Heart left ventricle (tissue), 13 donors: ENCODE measurements at regions not wholly inside any gene's neighbourhood (a gene's known extent, or its start where the extent isn't known, plus 50 kb on each side); places are given as distances from the start of the nearest gene placed in this dataset.

Experiments used
- POLR2A ChIP-seq, 2 donors: fragments of 450-650 bp; IDR thresholded peaks; one replicate each; pipeline ENCODE4 v1.6.1; 2017; ENCODE audit warnings: antibody characterized with exemption in 2 of 2, mild to moderate bottlenecking in 2 of 2, moderate library complexity in 2 of 2
- TF ChIP-seq, protein P1 (sequence below), 12 donors: fragments of 200-600 bp; sonication (generic) in 4 of 12; IDR thresholded peaks; one replicate each; pipeline versions ENCODE4 v1.5.0 to v1.8.0; 2018 to 2022; ENCODE audit warnings: antibody characterized with exemption in 12 of 12, mild to moderate bottlenecking in 5 of 12
- donor health status: ischemic (EF 13 %, LVEDD 7.1; RV severe dilation, severe dysfunction).
- donor health status: DM: no; HTN: yes; CAD: no.
- donor health status: DM: no; HTN: no; CAD: no.
- donor health status: ischemic (EF 25% LVEDD 6.9; RV normal size, moderate dysfunction).
- donor health status: ischemic (EF 25% LVEDD 5.7; RV mildly dilated, moderate dysfunction).
- donor health status: ischemic (EF 35%, LVEDD 5.7; RV mildly dilated, moderate dysfunction).
- donor health status: nonischemic (EF 11% LVEDD 7.7; RV severe dilation, severe dysfunction).
- donor health status: DM: yes; HTN: yes; CAD: no.
- donor health status: PGD.
- donor health status: ischemic (EF 29% LVEDD 5.4; RV normal size, mild dysfunction).
- donor health status: nonischemic (EF 23%, LVEDD 6.1; RV moderate dilation, normal function).

DNA sequence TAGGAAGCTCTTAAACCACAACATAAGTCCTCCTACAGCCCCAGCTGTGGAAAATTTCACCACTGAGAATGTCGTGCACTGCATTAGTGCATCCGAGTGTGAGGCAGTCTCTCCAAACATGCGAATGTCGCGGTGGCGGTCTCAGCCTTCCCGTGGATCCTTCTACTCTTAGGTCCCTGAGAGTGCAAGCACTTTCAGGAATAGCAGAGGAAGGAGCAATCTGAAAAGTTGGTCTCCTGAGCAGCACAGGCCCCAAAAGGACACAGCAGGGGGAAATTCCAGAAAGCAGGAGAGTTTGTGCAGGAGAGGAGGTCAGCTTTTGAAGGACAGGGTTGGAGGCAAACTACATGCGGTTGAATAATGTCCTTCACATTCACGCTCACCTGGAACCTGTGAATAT lies 440.5 kb upstream of the SMIM21 start:
- TF ChIP-seq, protein P1, sequence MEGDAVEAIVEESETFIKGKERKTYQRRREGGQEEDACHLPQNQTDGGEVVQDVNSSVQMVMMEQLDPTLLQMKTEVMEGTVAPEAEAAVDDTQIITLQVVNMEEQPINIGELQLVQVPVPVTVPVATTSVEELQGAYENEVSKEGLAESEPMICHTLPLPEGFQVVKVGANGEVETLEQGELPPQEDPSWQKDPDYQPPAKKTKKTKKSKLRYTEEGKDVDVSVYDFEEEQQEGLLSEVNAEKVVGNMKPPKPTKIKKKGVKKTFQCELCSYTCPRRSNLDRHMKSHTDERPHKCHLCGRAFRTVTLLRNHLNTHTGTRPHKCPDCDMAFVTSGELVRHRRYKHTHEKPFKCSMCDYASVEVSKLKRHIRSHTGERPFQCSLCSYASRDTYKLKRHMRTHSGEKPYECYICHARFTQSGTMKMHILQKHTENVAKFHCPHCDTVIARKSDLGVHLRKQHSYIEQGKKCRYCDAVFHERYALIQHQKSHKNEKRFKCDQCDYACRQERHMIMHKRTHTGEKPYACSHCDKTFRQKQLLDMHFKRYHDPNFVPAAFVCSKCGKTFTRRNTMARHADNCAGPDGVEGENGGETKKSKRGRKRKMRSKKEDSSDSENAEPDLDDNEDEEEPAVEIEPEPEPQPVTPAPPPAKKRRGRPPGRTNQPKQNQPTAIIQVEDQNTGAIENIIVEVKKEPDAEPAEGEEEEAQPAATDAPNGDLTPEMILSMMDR (IDR thresholded peaks at IDR 0.05) = no peak
- no peak for TF ChIP-seq POLR2A (IDR thresholded peaks at IDR 0.05)
